ENCODE measurements at regions not wholly inside any gene's neighbourhood (a gene's known extent, or its start where the extent isn't known, plus 50 kb on each side); places are given as distances from the start of the nearest gene placed in this dataset.

DNA sequence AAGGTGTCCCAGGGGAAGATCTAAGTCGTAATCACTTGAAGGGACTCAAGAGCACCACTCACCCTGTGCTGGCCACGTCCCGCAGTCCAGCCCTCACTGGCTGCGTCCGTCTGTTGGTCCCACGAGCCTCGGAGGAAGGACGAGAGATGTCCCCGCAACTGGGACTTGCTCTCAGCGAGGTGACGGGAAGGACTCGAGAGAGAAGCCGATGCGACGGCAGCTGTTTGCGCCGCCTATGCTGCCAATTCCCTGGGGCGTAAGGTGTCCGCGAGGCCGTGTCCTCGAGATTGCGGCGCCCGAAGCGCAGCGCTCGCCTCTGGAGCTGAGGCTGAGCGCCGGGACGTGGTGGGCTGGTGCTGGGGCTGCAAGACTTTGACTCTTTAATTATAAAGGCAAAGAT, 100.6 kb upstream of the SEMA3E start:
- no peak for TF ChIP-seq POLR2A (IDR thresholded peaks at IDR 0.05; ENCODE audit: low read depth, low read length)
- no peak for TF ChIP-seq POLR2AphosphoS5 (IDR thresholded peaks at IDR 0.05; ENCODE audit: low read depth, low read length)

Data from GM12892 (cell line).